K562 (cell line): ENCODE measurements at regions not wholly inside any gene's neighbourhood (a gene's known extent, or its start where the extent isn't known, plus 50 kb on each side); places are given as distances from the start of the nearest gene placed in this dataset.

Experiments
- CREB1 ChIP-seq, 2 experiments: sonication (generic) in 1 of 2; formaldehyde crosslinking in 1 of 2; IDR thresholded peaks; 2 replicates each; pipeline versions ENCODE4 v1.6.1 to v1.8.0; 2012 to 2022; ENCODE audit warnings: inconsistent platforms in 1 of 2, mild to moderate bottlenecking in 1 of 2, missing genetic modification reagents in 1 of 2, moderate library complexity in 1 of 2
- CTCF ChIP-seq, 3 experiments: IDR thresholded peaks in 2 of 3; conservative IDR thresholded peaks in 1 of 3; 2 replicates each; pipeline ENCODE4 v1.5.1; 2011 to 2012; ENCODE audit warnings: low read length in 3 of 3, mild to moderate bottlenecking in 3 of 3, control low read depth in 2 of 3, improper control_type of control experiment in 1 of 3, inconsistent platforms in 1 of 3, low read depth in 1 of 3, mixed read lengths in 1 of 3, moderate library complexity in 1 of 3; ENCODE audit not compliant: insufficient read depth in 2 of 3
- EP300 ChIP-seq: IDR thresholded peaks from 2 replicates; pipeline ENCODE4 v1.6.1; 2012; ENCODE audit warnings: low read length, improper control_type of control experiment
- FOS ChIP-seq: IDR thresholded peaks from 3 replicates; pipeline ENCODE4 v1.6.1; 2011; ENCODE audit not compliant: insufficient read length; ENCODE audit errors: extremely low read depth
- FOXA1 ChIP-seq: fragments of 450-650 bp; IDR thresholded peaks from 2 replicates; pipeline ENCODE4 v1.6.1; 2016; ENCODE audit warnings: mild to moderate bottlenecking, borderline replicate concordance
- GABPA ChIP-seq: fragments of 200-800 bp; sonication (Bioruptor generic); conservative IDR thresholded peaks from 2 replicates; pipeline ENCODE4 v1.6.1; 2016; ENCODE audit warnings: low read depth, missing genetic modification characterization, missing compliant biosample characterization
- SPI1 ChIP-seq: IDR thresholded peaks from 2 replicates; pipeline ENCODE4 v1.6.1; 2011; ENCODE audit warnings: low read depth, low read length, control low read depth, borderline replicate concordance
- ZC3H11A ChIP-seq: IDR thresholded peaks from 2 replicates; pipeline ENCODE4 v1.6.1; 2012; ENCODE audit warnings: low read depth, low read length, improper control_type of control experiment

GRCh38 chrX:13261348-13261747 is 58.5 kb downstream of the ATXN3L start:
- TF ChIP-seq CREB1 (IDR thresholded peaks at IDR 0.05) (no peak), CREB1 (CRISPR knock-in tag; IDR thresholded peaks at IDR 0.05) (no peak), FOS (no peak), ZC3H11A (no peak), FOXA1 (no peak), SPI1 (no peak), GABPA (no peak), EP300 (no peak), CTCF (IDR thresholded peaks at IDR 0.05 in 2 of 3, conservative IDR thresholded peaks at IDR 0.05 in 1 of 3; ENCODE audit: insufficient read depth in 2 of 3, low read depth in 1 of 3, low read length in 3 of 3) (no peak)
